GM18508 (cell line): ENCODE measurements at regions not wholly inside any gene's neighbourhood (a gene's known extent, or its start where the extent isn't known, plus 50 kb on each side); places are given as distances from the start of the nearest gene placed in this dataset.

Experiments used
- ATAC-seq: cut with Tn5 transposase; IDR thresholded peaks from one replicate; pipeline ENCODE4 v1.9.1; 2021; ENCODE audit warnings: moderate number of reproducible peaks; ENCODE audit not compliant: insufficient read depth, unreplicated experiment

GRCh38 chr5:44868541-44868940 lies 59.8 kb downstream of the MRPS30 start:
- ATAC-seq = no peak

- ATAC-seq = no peak
These were observed 61.2 kb downstream of the MRPS30 start for GRCh38 chr5:44869928-44870327.

- no peak for ATAC-seq
These were observed 61.7 kb downstream of the MRPS30 start for GRCh38 chr5:44870430-44870829.

GRCh38 chr5:44871401-44871800 lies 62.7 kb downstream of the MRPS30 start:
- ATAC-seq = no peak

- peak; percentile 100 for ATAC-seq
These were observed 67.2 kb downstream of the MRPS30 start for GRCh38 chr5:44875661-44876605.

GRCh38 chr5:44881266-44881665 lies 72.5 kb downstream of the MRPS30 start:
- ATAC-seq = no peak

- no peak for ATAC-seq
These were observed 75.3 kb downstream of the MRPS30 start for GRCh38 chr5:44884036-44884435.

GRCh38 chr5:44885903-44886302 lies 77.2 kb downstream of the MRPS30 start:
- peak; percentile 92 for ATAC-seq

GRCh38 chr5:44887722-44888121 lies 79.0 kb downstream of the MRPS30 start:
- ATAC-seq = peak; percentile 63

- no peak for ATAC-seq
These were observed 79.7 kb downstream of the MRPS30 start for GRCh38 chr5:44888435-44888834.

GRCh38 chr5:44891116-44891515 lies 82.4 kb downstream of the MRPS30 start:
- no peak for ATAC-seq

GRCh38 chr5:44900273-44900954 lies 91.7 kb downstream of the MRPS30 start:
- no peak for ATAC-seq

- ATAC-seq = no peak
These were observed 98.6 kb downstream of the MRPS30 start for GRCh38 chr5:44907396-44907795.

GRCh38 chr5:44909004-44909403 lies 100.3 kb downstream of the MRPS30 start:
- ATAC-seq = no peak

- no peak for ATAC-seq
These were observed 102.8 kb downstream of the MRPS30 start for GRCh38 chr5:44911501-44911900.

GRCh38 chr5:44914221-44914620 lies 105.5 kb downstream of the MRPS30 start:
- ATAC-seq = no peak

- ATAC-seq = no peak
These were observed 110.8 kb downstream of the MRPS30 start for GRCh38 chr5:44919560-44919959.

GRCh38 chr5:44927115-44927733 lies 118.5 kb downstream of the MRPS30 start:
- ATAC-seq = no peak

GRCh38 chr5:44932922-44933585 lies 124.3 kb downstream of the MRPS30 start:
- peak; percentile 99 for ATAC-seq

- no peak for ATAC-seq
These were observed 124.9 kb downstream of the MRPS30 start for GRCh38 chr5:44933686-44934085.

- ATAC-seq = no peak
These were observed 126.5 kb downstream of the MRPS30 start for GRCh38 chr5:44935262-44935661.
